ENCODE measurements at regions not wholly inside any gene's neighbourhood (a gene's known extent, or its start where the extent isn't known, plus 50 kb on each side); places are given as distances from the start of the nearest gene placed in this dataset.

GRCh38 chr17:28252436-28252835 lies 66.6 kb upstream of the TMEM97 start:
- no peak for TF ChIP-seq CTCF (IDR thresholded peaks at IDR 0.05)
- no peak for TF ChIP-seq POLR2A (IDR thresholded peaks at IDR 0.05)
- TF ChIP-seq POLR2AphosphoS5 (IDR thresholded peaks at IDR 0.05): no peak
- TF ChIP-seq EP300 (IDR thresholded peaks at IDR 0.05): no peak
